GM18502 (cell line): ENCODE measurements at regions not wholly inside any gene's neighbourhood (a gene's known extent, or its start where the extent isn't known, plus 50 kb on each side); places are given as distances from the start of the nearest gene placed in this dataset.

Source experiments
- ATAC-seq: cut with Tn5 transposase; IDR thresholded peaks from one replicate; pipeline ENCODE4 v1.9.1; 2021; ENCODE audit warnings: mild to moderate bottlenecking; ENCODE audit not compliant: unreplicated experiment, poor library complexity

GRCh38 chr5:173441053-173441628 lies 112.9 kb upstream of the STC2 start:
- ATAC-seq: no peak

GRCh38 chr5:173438951-173439350 lies 110.7 kb upstream of the STC2 start:
- ATAC-seq: no peak

- ATAC-seq: no peak
These were observed 107.2 kb upstream of the STC2 start for GRCh38 chr5:173435447-173435846.

GRCh38 chr5:173434270-173434669 lies 106.1 kb upstream of the STC2 start:
- ATAC-seq: no peak

GRCh38 chr5:173430394-173430793 lies 102.2 kb upstream of the STC2 start:
- ATAC-seq: no peak

- ATAC-seq: no peak
These were observed 101.4 kb upstream of the STC2 start for GRCh38 chr5:173429489-173430150.

GRCh38 chr5:173423452-173424117 lies 95.4 kb upstream of the STC2 start:
- no peak for ATAC-seq

- no peak for ATAC-seq
These were observed 91.9 kb upstream of the STC2 start for GRCh38 chr5:173420108-173420507.

- ATAC-seq: no peak
These were observed 85.3 kb upstream of the STC2 start for GRCh38 chr5:173413471-173413982.

- no peak for ATAC-seq
These were observed 84.4 kb upstream of the STC2 start for GRCh38 chr5:173412566-173412965.

- no peak for ATAC-seq
These were observed 83.8 kb upstream of the STC2 start for GRCh38 chr5:173411791-173412555.

GRCh38 chr5:173410459-173411233 lies 82.4 kb upstream of the STC2 start:
- no peak for ATAC-seq

GRCh38 chr5:173408946-173409345 lies 80.7 kb upstream of the STC2 start:
- no peak for ATAC-seq

GRCh38 chr5:173399851-173400250 lies 71.6 kb upstream of the STC2 start:
- no peak for ATAC-seq

GRCh38 chr5:173397516-173397915 lies 69.3 kb upstream of the STC2 start:
- ATAC-seq: no peak

- no peak for ATAC-seq
These were observed 68.2 kb upstream of the STC2 start for GRCh38 chr5:173396311-173396993.

- ATAC-seq: no peak
These were observed 67.7 kb upstream of the STC2 start for GRCh38 chr5:173395933-173396308.

GRCh38 chr5:173395257-173395932 lies 67.2 kb upstream of the STC2 start:
- ATAC-seq: no peak

- ATAC-seq: no peak
These were observed 66.5 kb upstream of the STC2 start for GRCh38 chr5:173394701-173395100.
